ENCODE measurements at regions not wholly inside any gene's neighbourhood (a gene's known extent, or its start where the extent isn't known, plus 50 kb on each side); places are given as distances from the start of the nearest gene placed in this dataset.

DNA sequence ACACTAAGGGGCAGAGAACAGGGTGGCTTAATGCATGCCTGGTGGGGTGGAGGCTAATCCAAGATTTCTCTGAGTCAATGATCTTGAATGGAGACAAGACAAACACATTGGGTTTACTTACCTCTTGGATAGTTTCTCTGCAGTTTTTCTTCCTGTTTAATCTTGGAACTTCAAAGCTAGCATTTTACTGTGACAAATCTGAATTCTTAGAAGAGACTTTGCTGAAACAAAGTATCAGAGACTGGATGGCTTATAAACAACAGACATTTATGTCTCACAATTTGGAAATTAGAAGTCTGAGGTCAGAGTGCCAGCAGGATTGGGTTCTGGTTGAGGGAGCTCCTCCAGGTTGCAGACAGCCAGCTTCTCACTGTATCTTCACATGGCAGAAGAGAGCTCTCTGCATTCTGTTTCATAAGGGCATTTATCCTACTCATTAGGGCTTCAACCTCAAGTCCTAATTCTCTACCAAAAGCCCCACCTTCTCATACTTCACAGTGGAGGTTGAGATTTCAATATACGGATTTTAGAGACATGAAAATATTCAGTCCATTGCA, 921.8 kb downstream of the VRK1 start:
- H3K18ac ChIP-seq (ENCODE audit: low read depth, low read length): no peak overlapping the region
- ChIA-PET CTCF (no interaction called here), POLR2A (ENCODE audit: unreplicated experiment) (no interaction called here)
- H2AFZ ChIP-seq (replicated peaks; ENCODE audit: low read length, poor library complexity): no peak overlapping the region
- no peaks in the 10 kb centered on the region for H3K79me1 ChIP-seq (ENCODE audit: low read depth in 1 of 2, low read length in 2 of 2)
- no peaks in the 10 kb centered on the region for H3K4me1 ChIP-seq (ENCODE audit: control insufficient read depth, insufficient read depth, low read length)
- WGBS, 2 experiments (ENCODE audit: extremely low coverage in 2 of 2, insufficient read length in 1 of 2): no CpG with 5 or more reads among the region's 1 CpG
- no peak overlapping the region for H3K14ac ChIP-seq (replicated peaks; ENCODE audit: low read depth, low read length)
- H4K20me1 ChIP-seq (ENCODE audit: insufficient read depth, low read length): no peaks in the 10 kb centered on the region
- H2AK5ac ChIP-seq (ENCODE audit: low read depth, low read length): no peak overlapping the region
- in situ Hi-C loops (cut with MboI; ENCODE audit: low sequenced_read_pairs) (no loop called here), intact Hi-C loops (cut with micrococcal nuclease) (no loop called here), dilution Hi-C loops (cut with HindIII; ENCODE audit: low sequenced_read_pairs, unreplicated experiment) (no loop called here)
- no peak overlapping the region for H2BK15ac ChIP-seq (ENCODE audit: low read depth, low read length)
- TF ChIP-seq, protein P1, sequence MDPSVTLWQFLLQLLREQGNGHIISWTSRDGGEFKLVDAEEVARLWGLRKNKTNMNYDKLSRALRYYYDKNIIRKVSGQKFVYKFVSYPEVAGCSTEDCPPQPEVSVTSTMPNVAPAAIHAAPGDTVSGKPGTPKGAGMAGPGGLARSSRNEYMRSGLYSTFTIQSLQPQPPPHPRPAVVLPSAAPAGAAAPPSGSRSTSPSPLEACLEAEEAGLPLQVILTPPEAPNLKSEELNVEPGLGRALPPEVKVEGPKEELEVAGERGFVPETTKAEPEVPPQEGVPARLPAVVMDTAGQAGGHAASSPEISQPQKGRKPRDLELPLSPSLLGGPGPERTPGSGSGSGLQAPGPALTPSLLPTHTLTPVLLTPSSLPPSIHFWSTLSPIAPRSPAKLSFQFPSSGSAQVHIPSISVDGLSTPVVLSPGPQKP (IDR thresholded peaks at IDR 0.05; ENCODE audit: borderline replicate concordance, low read depth, low read length): no peak
- TF ChIP-seq MAZ (IDR thresholded peaks at IDR 0.05; ENCODE audit: borderline replicate concordance, low read depth, low read length): no peak
- no peak for TF ChIP-seq RAD21 (IDR thresholded peaks at IDR 0.05; ENCODE audit: low read length)
- TF ChIP-seq, protein P2, sequence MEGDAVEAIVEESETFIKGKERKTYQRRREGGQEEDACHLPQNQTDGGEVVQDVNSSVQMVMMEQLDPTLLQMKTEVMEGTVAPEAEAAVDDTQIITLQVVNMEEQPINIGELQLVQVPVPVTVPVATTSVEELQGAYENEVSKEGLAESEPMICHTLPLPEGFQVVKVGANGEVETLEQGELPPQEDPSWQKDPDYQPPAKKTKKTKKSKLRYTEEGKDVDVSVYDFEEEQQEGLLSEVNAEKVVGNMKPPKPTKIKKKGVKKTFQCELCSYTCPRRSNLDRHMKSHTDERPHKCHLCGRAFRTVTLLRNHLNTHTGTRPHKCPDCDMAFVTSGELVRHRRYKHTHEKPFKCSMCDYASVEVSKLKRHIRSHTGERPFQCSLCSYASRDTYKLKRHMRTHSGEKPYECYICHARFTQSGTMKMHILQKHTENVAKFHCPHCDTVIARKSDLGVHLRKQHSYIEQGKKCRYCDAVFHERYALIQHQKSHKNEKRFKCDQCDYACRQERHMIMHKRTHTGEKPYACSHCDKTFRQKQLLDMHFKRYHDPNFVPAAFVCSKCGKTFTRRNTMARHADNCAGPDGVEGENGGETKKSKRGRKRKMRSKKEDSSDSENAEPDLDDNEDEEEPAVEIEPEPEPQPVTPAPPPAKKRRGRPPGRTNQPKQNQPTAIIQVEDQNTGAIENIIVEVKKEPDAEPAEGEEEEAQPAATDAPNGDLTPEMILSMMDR (conservative IDR thresholded peaks at IDR 0.05; ENCODE audit: low read depth, low read length): no peak
- TF ChIP-seq NFE2L2 (IDR thresholded peaks at IDR 0.05; ENCODE audit: low read depth, low read length): no peak
- no peak for TF ChIP-seq MXI1 (IDR thresholded peaks at IDR 0.05; ENCODE audit: borderline replicate concordance, low read depth, low read length)
- no peak for TF ChIP-seq RFX5 (IDR thresholded peaks at IDR 0.05; ENCODE audit: low read depth, low read length)
- TF ChIP-seq FOS (IDR thresholded peaks at IDR 0.05; ENCODE audit: low read depth, low read length): no peak
- no peak for TF ChIP-seq CEBPB (IDR thresholded peaks at IDR 0.05; ENCODE audit: low read depth, low read length)
- no peak for TF ChIP-seq MAFK (IDR thresholded peaks at IDR 0.05; ENCODE audit: low read depth, low read length)
- TF ChIP-seq RCOR1 (IDR thresholded peaks at IDR 0.05; ENCODE audit: insufficient replicate concordance, low read length): no peak
- TF ChIP-seq BHLHE40 (IDR thresholded peaks at IDR 0.05; ENCODE audit: low read depth, low read length): no peak
- TF ChIP-seq SMC3 (IDR thresholded peaks at IDR 0.05; ENCODE audit: low read depth, low read length): no peak
- TF ChIP-seq, protein P3, sequence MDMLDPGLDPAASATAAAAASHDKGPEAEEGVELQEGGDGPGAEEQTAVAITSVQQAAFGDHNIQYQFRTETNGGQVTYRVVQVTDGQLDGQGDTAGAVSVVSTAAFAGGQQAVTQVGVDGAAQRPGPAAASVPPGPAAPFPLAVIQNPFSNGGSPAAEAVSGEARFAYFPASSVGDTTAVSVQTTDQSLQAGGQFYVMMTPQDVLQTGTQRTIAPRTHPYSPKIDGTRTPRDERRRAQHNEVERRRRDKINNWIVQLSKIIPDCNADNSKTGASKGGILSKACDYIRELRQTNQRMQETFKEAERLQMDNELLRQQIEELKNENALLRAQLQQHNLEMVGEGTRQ (IDR thresholded peaks at IDR 0.05; ENCODE audit: low read depth, low read length): no peak
- no peak for TF ChIP-seq CHD1 (IDR thresholded peaks at IDR 0.05; ENCODE audit: low read depth, low read length)
- H3K9me1 ChIP-seq (ENCODE audit: insufficient read depth, low read length): no peaks in the 10 kb centered on the region
- H3K23ac ChIP-seq (ENCODE audit: low read depth, low read length): no peak overlapping the region
- no peak overlapping the region for H3K4ac ChIP-seq (ENCODE audit: low read depth, low read length)
- DNase-seq (no peak), ATAC-seq (ENCODE audit: low read depth) (no peak)
- H2BK5ac ChIP-seq (ENCODE audit: low read depth, low read length, poor library complexity, severe bottlenecking): no peak overlapping the region
- no peak overlapping the region for H3K4me2 ChIP-seq (ENCODE audit: low read depth, low read length)
- no peak overlapping the region for H4K8ac ChIP-seq (ENCODE audit: low read depth in 2 of 2, low read length in 2 of 2)
- no peak overlapping the region for H4K91ac ChIP-seq (ENCODE audit: insufficient read depth, low read depth, low read length)
- H3K4me3 ChIP-seq (ENCODE audit: insufficient read depth, low read depth, low read length): no peak overlapping the region
- peaks cover 16% of the 10 kb centered on the region for H3K9me3 ChIP-seq (ENCODE audit: control insufficient read depth, insufficient read depth, low read length)
- H4K5ac ChIP-seq (ENCODE audit: low read depth, low read length): no peak overlapping the region
- no peak overlapping the region for H2BK120ac ChIP-seq (ENCODE audit: low read depth, low read length)
- no TSS peak for BruUV-seq (replicated peaks)
- no peaks in the 10 kb centered on the region for H3K36me3 ChIP-seq (ENCODE audit: control insufficient read depth, insufficient read depth, low read length)
- H3K27ac ChIP-seq (ENCODE audit: insufficient read depth, low read length): no peak overlapping the region
- H3K9ac ChIP-seq (ENCODE audit: low read depth, low read length): no peak overlapping the region
- H3K56ac ChIP-seq (ENCODE audit: extremely low read depth, insufficient read depth, low read length): no peak overlapping the region
- H2AK9ac ChIP-seq (replicated peaks; ENCODE audit: low read depth, low read length, poor library complexity): no peak overlapping the region
- H2BK20ac ChIP-seq (ENCODE audit: low read depth, low read length): no peak overlapping the region
- no peaks in the 10 kb centered on the region for H3K27me3 ChIP-seq (ENCODE audit: control insufficient read depth, insufficient read depth, low read length)

Measured in IMR-90 (cell line).